T-helper 1 cell treated with Interleukin-12 subunit alpha and Interleukin-12 subunit beta and Interleukin-4 antibody, amounts not matched to agents 30 μg/mL and 1 μg/mL, for 36 hours (primary cell): ENCODE measurements at regions not wholly inside any gene's neighbourhood (a gene's known extent, or its start where the extent isn't known, plus 50 kb on each side); places are given as distances from the start of the nearest gene placed in this dataset.
"Not testable (repeated sequence)": the region's sequence is repeated elsewhere in the genome, so short reads cannot be mapped to it uniquely, and the experiment has no call there.

Experiments used
- H3K27ac Mint-ChIP-seq: one replicate; pipeline ENCODE4 v1.8.0; 2021; ENCODE audit warnings: mild to moderate bottlenecking, mixed read lengths
- H3K27me3 Mint-ChIP-seq: one replicate; pipeline ENCODE4 v1.8.0; 2021; ENCODE audit warnings: low read depth, mixed read lengths
- H3K36me3 Mint-ChIP-seq: one replicate; pipeline ENCODE4 v1.8.0; 2021; ENCODE audit warnings: low read depth, mixed read lengths
- H3K4me1 Mint-ChIP-seq: one replicate; pipeline ENCODE4 v1.8.0; 2021; ENCODE audit warnings: low read depth, mixed read lengths
- H3K4me3 Mint-ChIP-seq: one replicate; pipeline ENCODE4 v1.8.0; 2021; ENCODE audit warnings: mild to moderate bottlenecking, moderate library complexity, mixed read lengths
- H3K9me3 Mint-ChIP-seq: one replicate; pipeline ENCODE4 v1.8.0; 2021; ENCODE audit warnings: mixed read lengths

- H3K27me3 Mint-ChIP-seq, H3K27ac Mint-ChIP-seq, H3K36me3 Mint-ChIP-seq, H3K4me1 Mint-ChIP-seq, H3K4me3 Mint-ChIP-seq: not testable (repeated sequence)
- H3K9me3 Mint-ChIP-seq, result peaks cover 14% of the 10 kb centered on the region
Measured at GRCh38 chr13:56547921-56548320, 592.8 kb upstream of the PRR20A start.

DNA sequence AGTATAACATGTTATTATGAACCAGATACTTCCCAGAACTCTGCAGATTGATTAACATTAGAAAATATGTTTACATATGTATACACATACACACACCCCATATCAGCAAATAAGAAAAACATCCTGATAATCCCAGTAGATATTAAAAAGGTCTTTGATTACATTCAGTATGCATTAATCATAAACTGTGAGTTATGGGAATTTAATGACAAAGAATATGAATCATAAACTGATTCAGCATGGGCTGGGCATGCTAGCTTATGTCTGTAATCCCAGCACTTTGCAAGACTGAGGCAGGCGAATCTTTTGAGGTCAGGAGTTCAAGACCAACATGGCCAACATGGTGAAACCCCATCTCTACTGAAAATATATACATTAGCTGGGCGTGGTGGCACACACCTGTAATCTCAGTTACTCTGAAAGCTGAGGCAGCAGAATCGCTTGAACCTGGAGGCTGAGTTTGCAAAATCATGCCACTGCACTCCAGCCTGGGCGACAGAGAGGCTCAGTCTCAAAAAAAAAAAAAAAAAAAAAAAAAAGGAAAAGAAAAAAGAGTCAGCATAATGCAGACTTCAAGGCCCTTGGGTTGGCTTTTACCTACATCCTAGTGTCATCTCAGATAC, 581.9 kb upstream of the PRR20A start:
- Mint-ChIP-seq H3K4me3 (no peak overlapping the region), H3K27me3 (no peaks in the 10 kb centered on the region), H3K36me3 (no peaks in the 10 kb centered on the region), H3K4me1 (no peaks in the 10 kb centered on the region), H3K9me3 (peaks cover 29% of the 10 kb centered on the region), H3K27ac (no peak overlapping the region)

DNA sequence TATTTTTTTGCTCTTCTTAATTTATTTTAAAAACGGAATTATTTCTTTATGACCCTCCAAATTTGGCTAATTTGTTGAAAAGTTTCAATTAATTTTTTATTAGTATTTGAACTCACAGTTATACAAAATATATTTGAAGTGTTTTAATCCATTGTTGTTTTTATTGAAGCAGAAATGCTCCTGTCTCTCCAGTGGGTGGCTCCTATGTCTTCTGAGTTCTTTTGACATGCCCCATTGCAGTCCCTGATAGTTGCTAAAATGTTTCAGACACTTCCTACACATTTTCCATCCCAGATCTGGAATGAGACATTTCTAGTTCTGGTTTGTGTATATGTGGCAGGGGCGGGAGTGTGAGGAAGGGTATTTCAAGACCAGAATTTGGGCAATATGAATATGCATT, 579.4 kb upstream of the PRR20A start:
- Mint-ChIP-seq H3K9me3 (peaks cover 27% of the 10 kb centered on the region), H3K27ac (no peak overlapping the region), H3K4me3 (no peak overlapping the region), H3K4me1 (no peaks in the 10 kb centered on the region), H3K36me3 (no peaks in the 10 kb centered on the region), H3K27me3 (no peaks in the 10 kb centered on the region)

DNA sequence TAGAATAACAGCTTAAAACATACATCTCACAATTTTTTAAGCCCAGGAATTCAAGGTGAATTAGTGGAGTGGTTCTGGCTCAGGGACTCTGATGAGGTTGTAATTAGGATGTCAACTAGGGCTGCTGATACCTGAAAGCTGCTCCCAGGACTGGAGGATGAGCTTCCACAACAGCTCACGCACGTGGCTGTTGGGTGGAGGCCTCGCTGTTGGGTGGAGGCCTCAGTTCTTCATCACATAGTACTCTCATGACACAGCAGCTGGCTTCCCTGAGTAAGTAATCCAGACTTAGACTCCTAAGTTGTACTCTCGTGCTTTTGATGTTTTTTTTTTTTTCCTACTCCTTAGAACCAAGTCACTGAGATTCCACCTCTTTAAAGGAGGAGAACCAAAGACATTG, 577.1 kb upstream of the PRR20A start:
- H3K27me3 Mint-ChIP-seq, result no peaks in the 10 kb centered on the region
- H3K9me3 Mint-ChIP-seq, result peaks cover 5% of the 10 kb centered on the region
- H3K4me1 Mint-ChIP-seq, result no peaks in the 10 kb centered on the region
- no peak overlapping the region for H3K4me3 Mint-ChIP-seq
- no peak overlapping the region for H3K27ac Mint-ChIP-seq
- H3K36me3 Mint-ChIP-seq, result no peaks in the 10 kb centered on the region

DNA sequence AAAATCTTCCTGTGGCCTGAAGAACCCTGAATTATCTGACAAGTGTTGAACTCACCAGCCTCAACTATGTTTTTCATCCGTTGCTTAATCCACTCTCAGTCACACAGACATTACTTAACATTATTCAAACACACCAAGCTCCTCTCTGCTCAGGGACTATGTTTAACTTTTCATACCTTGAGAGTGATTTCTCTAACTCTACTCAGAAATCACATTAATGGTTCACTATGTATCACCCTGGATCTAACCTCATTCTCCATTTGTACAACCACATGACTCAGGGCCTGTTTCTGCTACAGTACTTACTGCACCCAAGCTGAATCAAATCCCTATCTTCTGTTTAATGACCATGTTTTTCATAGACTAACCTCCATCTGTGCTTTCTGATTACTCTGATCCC, 553.7 kb upstream of the PRR20A start:
- Mint-ChIP-seq H3K27ac (no peak overlapping the region), H3K27me3 (no peaks in the 10 kb centered on the region), H3K9me3 (peaks cover 41% of the 10 kb centered on the region), H3K4me1 (no peaks in the 10 kb centered on the region), H3K36me3 (no peaks in the 10 kb centered on the region), H3K4me3 (no peak overlapping the region)

DNA sequence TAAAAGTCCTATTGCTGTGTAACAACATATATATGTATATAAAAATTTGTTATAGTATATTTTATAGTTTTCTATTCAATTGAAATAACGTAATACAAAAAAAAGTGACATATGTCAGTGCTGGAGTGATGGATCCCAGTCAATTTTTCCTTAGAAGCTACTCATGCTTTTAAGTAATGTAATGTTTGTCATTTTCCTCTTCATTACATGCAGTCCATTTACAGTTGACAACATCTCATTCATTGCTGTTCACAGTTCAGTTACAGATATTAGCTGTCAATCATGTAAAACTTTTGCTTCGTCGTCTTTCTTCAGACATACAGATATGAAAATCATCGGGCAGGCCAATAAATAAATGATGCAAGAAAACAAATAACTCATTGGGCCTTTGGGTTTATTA, 525.1 kb upstream of the PRR20A start:
- H3K27me3 Mint-ChIP-seq, result no peaks in the 10 kb centered on the region
- H3K27ac Mint-ChIP-seq, result no peak overlapping the region
- no peaks in the 10 kb centered on the region for H3K4me1 Mint-ChIP-seq
- H3K36me3 Mint-ChIP-seq, result no peaks in the 10 kb centered on the region
- peaks cover 8% of the 10 kb centered on the region for H3K9me3 Mint-ChIP-seq
- no peak overlapping the region for H3K4me3 Mint-ChIP-seq

DNA sequence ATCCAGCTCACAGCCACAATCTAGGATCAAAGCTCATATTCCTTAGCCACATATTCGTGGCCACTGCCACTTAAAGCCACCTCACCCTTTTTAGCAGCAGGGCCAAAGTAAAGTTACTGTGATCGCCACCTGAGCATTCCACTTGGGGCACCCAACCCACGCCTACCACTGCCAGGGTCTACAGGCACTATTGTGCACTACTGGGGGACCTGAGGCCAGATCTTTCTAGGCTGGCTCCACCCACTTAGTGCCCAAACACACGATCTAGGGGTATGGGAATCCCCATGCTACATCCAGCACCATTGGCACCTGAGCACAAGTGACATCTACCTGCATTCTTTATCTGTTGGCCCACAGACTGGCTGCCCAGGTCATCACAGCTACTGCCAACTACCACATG, 517.9 kb upstream of the PRR20A start:
- Mint-ChIP-seq H3K27me3 (no peaks in the 10 kb centered on the region), H3K36me3 (no peaks in the 10 kb centered on the region), H3K27ac (no peak overlapping the region), H3K4me3 (no peak overlapping the region), H3K4me1 (no peaks in the 10 kb centered on the region), H3K9me3 (peaks cover 33% of the 10 kb centered on the region)

GRCh38 chr13:56628886-56629285, 511.8 kb upstream of the PRR20A start:
- not testable (repeated sequence) for H3K27me3 Mint-ChIP-seq, H3K4me3 Mint-ChIP-seq, H3K36me3 Mint-ChIP-seq, H3K27ac Mint-ChIP-seq, H3K4me1 Mint-ChIP-seq
- peaks cover 47% of the 10 kb centered on the region for H3K9me3 Mint-ChIP-seq

DNA sequence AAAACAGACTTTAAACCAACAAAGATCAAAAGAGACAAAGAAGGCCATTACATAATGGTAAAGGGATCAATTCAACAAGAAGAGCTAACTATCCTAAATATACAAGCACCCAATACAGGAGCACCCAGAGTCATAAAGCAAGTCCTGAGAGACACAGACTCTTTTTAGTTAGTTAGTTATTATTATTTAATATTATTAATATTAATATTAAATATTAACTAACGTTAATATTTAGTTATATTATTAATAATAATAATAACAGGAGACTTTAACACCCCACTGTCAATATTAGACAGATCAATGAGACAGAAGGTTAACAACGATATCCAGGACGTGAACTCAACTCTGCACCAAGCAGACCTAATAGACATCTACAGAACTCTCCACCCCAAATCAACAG, 509.7 kb upstream of the PRR20A start:
- peaks cover 40% of the 10 kb centered on the region for H3K9me3 Mint-ChIP-seq
- H3K4me3 Mint-ChIP-seq, H3K4me1 Mint-ChIP-seq, H3K36me3 Mint-ChIP-seq, H3K27me3 Mint-ChIP-seq, H3K27ac Mint-ChIP-seq: not testable (repeated sequence)

DNA sequence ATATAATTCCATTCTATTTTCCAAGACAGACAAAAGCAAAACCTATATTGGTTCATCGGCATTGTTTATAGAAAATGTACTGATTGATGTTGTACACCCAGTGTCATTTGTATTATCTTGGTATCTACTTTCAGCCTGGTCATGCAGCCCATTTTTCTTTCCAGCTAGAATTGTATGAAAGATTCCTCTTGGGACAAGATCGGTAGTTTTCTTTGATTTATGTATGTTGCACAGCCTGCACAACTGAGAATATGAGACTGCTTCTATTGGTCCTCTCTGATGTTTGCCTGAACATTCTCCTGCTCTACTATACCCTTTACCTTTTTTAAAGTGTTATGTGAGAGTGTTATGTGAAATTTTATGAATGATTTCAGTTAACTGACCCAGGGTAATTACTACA, 487.7 kb upstream of the PRR20A start:
- Mint-ChIP-seq H3K36me3 (peaks cover 2% of the 10 kb centered on the region), H3K9me3 (peaks cover 18% of the 10 kb centered on the region), H3K4me1 (no peaks in the 10 kb centered on the region), H3K27ac (no peak overlapping the region), H3K4me3 (no peak overlapping the region), H3K27me3 (no peaks in the 10 kb centered on the region)

DNA sequence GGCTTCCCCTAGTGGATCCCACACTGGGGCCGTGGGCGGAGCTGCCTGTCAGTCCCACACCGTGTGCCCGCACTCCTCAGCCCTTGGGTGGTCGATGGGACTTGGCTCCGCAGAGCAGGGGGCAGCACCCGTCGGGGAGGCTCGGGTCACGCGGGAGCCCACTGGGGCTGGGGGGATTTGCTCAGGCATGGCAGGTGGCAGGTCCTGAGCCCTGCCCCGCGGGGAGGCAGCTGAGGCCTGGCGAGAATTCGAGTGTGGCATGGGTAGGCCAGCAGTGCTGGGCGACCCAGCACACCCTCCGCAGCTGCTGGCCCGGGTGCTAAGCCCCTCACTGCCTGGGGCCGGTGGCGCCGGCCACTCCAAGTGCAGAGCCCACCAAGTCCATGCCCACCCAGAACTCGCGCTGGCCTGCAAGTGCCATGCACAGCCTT, 481.7 kb upstream of the PRR20A start:
- Mint-ChIP-seq H3K4me1 (no peaks in the 10 kb centered on the region), H3K36me3 (no peaks in the 10 kb centered on the region), H3K9me3 (peaks cover 20% of the 10 kb centered on the region), H3K4me3 (no peak overlapping the region), H3K27ac (no peak overlapping the region), H3K27me3 (no peaks in the 10 kb centered on the region)

DNA sequence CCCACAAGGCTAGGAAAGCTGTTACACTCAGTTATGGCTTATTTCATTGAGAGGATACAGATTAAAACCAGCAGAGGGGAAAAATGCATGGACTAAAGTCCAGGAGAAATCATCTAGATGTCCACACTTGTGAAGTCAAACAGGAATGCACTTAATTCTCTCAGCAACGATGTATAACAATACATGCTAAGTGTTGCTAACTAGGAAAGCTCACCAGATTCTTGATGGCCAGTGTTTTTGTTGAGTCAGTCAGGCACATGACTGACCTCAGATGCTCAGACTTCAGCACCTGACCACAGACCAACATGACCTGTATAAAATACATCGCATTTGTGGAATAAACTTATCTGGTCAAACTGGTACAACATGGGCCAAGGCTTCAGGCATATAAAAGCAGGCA, 470.2 kb upstream of the PRR20A start:
- Mint-ChIP-seq H3K9me3 (peaks cover 17% of the 10 kb centered on the region), H3K27ac (no peak overlapping the region), H3K36me3 (no peaks in the 10 kb centered on the region), H3K4me1 (no peaks in the 10 kb centered on the region), H3K27me3 (no peaks in the 10 kb centered on the region), H3K4me3 (no peak overlapping the region)

DNA sequence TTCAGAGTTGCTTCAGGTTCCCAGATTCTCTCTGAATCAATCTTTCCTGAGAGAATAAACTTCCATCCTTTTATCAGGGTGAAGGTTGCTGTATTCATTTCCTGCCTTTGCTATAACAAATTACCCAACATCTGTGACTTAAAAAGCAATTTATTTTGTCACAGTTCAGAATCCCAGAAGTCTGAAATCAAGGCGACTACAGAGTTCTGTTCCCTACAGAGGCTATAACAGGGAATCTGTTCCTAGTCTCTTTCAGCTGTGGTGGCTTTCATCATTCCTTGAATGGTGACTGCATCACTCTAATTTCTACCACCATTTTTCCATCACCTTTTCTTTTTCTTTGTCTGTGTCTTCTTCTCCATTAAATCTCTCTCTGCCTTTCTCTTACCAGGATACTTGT, 459.3 kb upstream of the PRR20A start:
- Mint-ChIP-seq H3K27me3 (no peaks in the 10 kb centered on the region), H3K36me3 (no peaks in the 10 kb centered on the region), H3K4me1 (no peaks in the 10 kb centered on the region), H3K4me3 (no peak overlapping the region), H3K9me3 (peaks cover 24% of the 10 kb centered on the region), H3K27ac (no peak overlapping the region)

DNA sequence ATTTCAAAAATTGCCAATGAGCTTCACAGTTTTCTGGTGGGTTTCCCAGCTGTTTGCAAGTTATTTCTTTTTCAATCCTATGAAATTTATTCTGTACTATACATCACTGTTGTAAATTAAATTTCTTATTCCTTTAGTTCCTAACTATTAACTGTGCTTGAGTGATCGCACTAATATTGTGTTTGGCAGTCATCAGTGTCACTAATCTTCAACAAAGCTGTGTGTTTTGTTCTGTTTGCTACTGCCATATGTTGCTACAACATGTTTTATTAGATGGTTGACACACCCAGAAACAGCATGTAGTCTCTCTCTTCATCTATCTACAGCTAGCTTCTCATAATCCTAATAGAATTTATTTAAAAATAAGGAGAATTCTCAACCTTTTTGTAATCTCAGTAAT, 453.6 kb upstream of the PRR20A start:
- H3K4me1 Mint-ChIP-seq, result no peaks in the 10 kb centered on the region
- H3K9me3 Mint-ChIP-seq, result peaks cover 9% of the 10 kb centered on the region
- no peak overlapping the region for H3K4me3 Mint-ChIP-seq
- H3K36me3 Mint-ChIP-seq, result no peaks in the 10 kb centered on the region
- no peaks in the 10 kb centered on the region for H3K27me3 Mint-ChIP-seq
- no peak overlapping the region for H3K27ac Mint-ChIP-seq

GRCh38 chr13:56697011-56697410, 443.7 kb upstream of the PRR20A start:
- Mint-ChIP-seq H3K4me3 (no peak overlapping the region), H3K9me3 (peaks cover 27% of the 10 kb centered on the region), H3K27ac (no peak overlapping the region), H3K4me1 (no peaks in the 10 kb centered on the region), H3K27me3 (no peaks in the 10 kb centered on the region), H3K36me3 (no peaks in the 10 kb centered on the region)

GRCh38 chr13:56700324-56700723, 440.4 kb upstream of the PRR20A start:
- no peak overlapping the region for H3K4me3 Mint-ChIP-seq
- H3K27ac Mint-ChIP-seq, result no peak overlapping the region
- peaks cover 21% of the 10 kb centered on the region for H3K9me3 Mint-ChIP-seq
- H3K4me1 Mint-ChIP-seq, result no peaks in the 10 kb centered on the region
- no peaks in the 10 kb centered on the region for H3K27me3 Mint-ChIP-seq
- no peaks in the 10 kb centered on the region for H3K36me3 Mint-ChIP-seq
